Skeletal muscle satellite cell (primary cell): ENCODE measurements at regions not wholly inside any gene's neighbourhood (a gene's known extent, or its start where the extent isn't known, plus 50 kb on each side); places are given as distances from the start of the nearest gene placed in this dataset.
"Not testable (repeated sequence)": the region's sequence is repeated elsewhere in the genome, so short reads cannot be mapped to it uniquely, and the experiment has no call there.

Experiments used
- H3K27me3 ChIP-seq: 2 replicates; pipeline ENCODE4 v1.7.0; 2013; ENCODE audit warnings: low read length; ENCODE audit not compliant: control insufficient read depth, insufficient read depth
- H3K36me3 ChIP-seq: 2 replicates; pipeline ENCODE4 v1.7.0; 2013; ENCODE audit warnings: mild to moderate bottlenecking, control low read depth, low read length; ENCODE audit not compliant: insufficient read depth
- H3K4me1 ChIP-seq: 2 replicates; pipeline ENCODE4 v1.7.0; 2013; ENCODE audit warnings: low read length; ENCODE audit not compliant: control insufficient read depth, insufficient read depth
- H3K4me2 ChIP-seq: 2 replicates; pipeline ENCODE4 v1.7.0; 2013; ENCODE audit warnings: mild to moderate bottlenecking, low read length
- H3K4me3 ChIP-seq: 2 replicates; pipeline ENCODE4 v1.7.0; 2013; ENCODE audit warnings: low read length
- H3K9ac ChIP-seq: 2 replicates; pipeline ENCODE4 v1.7.0; 2013; ENCODE audit warnings: mild to moderate bottlenecking, low read depth, low read length, moderate library complexity
- H3K9me3 ChIP-seq: replicated peaks from 2 replicates; pipeline ENCODE4 v1.7.0; 2013; ENCODE audit warnings: mild to moderate bottlenecking, control low read depth, low read length

DNA sequence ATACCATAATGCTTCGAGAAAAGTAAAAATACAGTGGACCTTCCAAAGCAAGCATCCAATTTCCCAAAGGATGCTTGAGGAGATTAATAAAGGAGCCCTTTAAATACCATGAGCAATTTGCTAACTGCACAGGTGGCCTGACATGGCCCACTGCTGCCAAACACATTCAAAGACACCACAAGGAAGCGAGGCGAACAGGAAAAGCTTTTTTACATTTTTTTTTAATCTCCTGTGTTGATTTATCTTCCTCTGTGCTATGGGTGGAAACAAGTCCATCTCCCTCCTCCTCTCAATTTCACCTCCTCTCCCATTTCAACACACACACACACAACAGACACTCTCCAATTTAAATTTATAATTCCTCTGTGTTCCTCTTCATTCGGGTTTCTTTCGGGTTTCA is 243.4 kb downstream of the IGSF11 start:
- Histone ChIP-seq H3K9ac (no peak overlapping the region), H3K4me2 (no peak overlapping the region), H3K9me3 (no peaks in the 10 kb centered on the region), H3K27me3 (no peaks in the 10 kb centered on the region), H3K4me3 (no peak overlapping the region), H3K4me1 (no peaks in the 10 kb centered on the region), H3K36me3 (no peaks in the 10 kb centered on the region)

DNA sequence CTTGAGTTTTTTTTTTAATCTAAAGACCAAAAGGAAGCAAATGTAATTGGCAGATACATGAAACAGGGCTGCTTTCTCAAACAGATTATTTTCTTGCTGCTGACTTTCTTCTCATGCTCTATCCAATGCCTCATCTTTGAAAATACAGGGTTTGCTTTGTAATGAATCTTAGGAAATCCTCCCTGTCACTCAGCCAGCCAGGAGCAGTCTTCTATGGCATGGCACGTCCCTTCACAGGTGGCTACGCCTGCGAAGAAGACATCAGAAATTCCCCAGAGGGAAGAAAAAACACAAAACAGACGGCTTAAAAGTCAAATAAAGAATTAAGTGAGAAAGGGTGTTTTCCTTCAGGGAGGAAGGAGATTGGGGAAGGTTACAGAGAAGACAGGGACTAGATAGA is 242.5 kb downstream of the IGSF11 start:
- no peak overlapping the region for H3K4me2 ChIP-seq
- H3K27me3 ChIP-seq = no peaks in the 10 kb centered on the region
- H3K9ac ChIP-seq = no peak overlapping the region
- H3K9me3 ChIP-seq = no peaks in the 10 kb centered on the region
- no peaks in the 10 kb centered on the region for H3K4me1 ChIP-seq
- no peaks in the 10 kb centered on the region for H3K36me3 ChIP-seq
- H3K4me3 ChIP-seq = no peak overlapping the region

DNA sequence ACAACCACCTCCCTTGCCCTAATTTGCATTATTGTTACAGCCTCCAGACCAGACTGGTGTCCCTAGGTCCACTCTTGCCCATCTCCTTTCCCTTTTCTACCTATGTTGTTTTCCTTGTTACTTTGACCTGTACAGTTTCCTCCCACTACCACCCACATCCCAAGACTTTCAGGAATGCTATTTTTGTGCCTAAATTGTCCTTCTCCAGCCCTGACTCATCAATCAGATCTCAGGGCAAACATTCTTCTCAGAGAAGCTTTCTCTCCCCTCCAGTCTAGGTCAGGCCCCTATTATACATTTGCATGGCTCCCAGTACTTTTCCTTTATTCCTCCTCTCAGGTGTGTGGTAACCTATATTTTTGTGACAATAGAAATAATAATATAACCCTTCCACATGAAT is 241.5 kb downstream of the IGSF11 start:
- H3K9ac ChIP-seq = no peak overlapping the region
- H3K4me1 ChIP-seq = no peaks in the 10 kb centered on the region
- no peak overlapping the region for H3K4me3 ChIP-seq
- no peaks in the 10 kb centered on the region for H3K27me3 ChIP-seq
- no peak overlapping the region for H3K4me2 ChIP-seq
- H3K36me3 ChIP-seq = no peaks in the 10 kb centered on the region
- H3K9me3 ChIP-seq = no peaks in the 10 kb centered on the region

DNA sequence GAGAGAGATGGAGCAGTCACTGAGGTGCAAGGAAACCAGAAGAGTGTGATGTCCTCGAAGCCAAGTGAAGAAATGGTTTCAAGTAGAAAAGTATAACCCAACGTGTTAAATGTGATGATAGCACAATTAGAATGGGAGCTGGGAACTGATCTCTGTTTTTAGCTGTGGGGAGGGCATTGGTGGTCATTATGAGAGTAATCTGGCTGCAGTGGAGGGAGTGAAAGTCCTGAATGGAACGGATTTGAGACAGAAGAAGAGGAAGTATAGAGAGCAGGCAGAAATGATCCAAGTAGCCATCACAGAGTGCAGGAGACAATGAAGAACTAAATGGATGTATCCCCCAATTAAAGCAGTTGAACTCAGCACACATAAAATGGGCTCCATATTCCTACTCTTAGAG is 235.3 kb downstream of the IGSF11 start:
- H3K36me3 ChIP-seq = no peaks in the 10 kb centered on the region
- H3K4me2 ChIP-seq = no peak overlapping the region

DNA sequence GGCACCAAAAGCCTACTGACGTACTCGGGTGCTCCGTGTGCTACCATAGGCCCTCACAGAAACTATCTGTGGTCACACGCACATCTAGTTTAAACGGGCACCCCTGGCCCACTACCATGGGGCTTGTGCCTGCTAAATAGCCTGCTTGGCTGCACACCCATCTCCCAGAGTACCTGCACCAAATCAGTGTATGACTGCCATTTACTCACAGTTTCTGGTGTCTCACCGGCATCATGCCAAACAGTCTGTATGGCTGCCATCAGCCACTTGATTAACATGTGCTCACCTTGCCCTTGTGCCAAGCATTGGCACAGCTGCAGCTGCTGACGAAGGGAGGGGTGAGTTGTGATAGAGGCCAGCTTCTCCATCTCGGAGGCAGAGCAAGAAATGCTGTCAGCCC is 232.7 kb downstream of the IGSF11 start:
- Histone ChIP-seq H3K9me3 (no peaks in the 10 kb centered on the region), H3K36me3 (no peaks in the 10 kb centered on the region), H3K4me3 (no peak overlapping the region), H3K4me2 (no peak overlapping the region), H3K9ac (no peak overlapping the region), H3K27me3 (no peaks in the 10 kb centered on the region), H3K4me1 (no peaks in the 10 kb centered on the region)

More for the DNA sequence above, 235.3 kb downstream of the IGSF11 start:
- Histone ChIP-seq H3K9me3 (no peaks in the 10 kb centered on the region), H3K27me3 (no peaks in the 10 kb centered on the region), H3K4me3 (no peak overlapping the region), H3K4me1 (no peaks in the 10 kb centered on the region), H3K9ac (no peak overlapping the region)

DNA sequence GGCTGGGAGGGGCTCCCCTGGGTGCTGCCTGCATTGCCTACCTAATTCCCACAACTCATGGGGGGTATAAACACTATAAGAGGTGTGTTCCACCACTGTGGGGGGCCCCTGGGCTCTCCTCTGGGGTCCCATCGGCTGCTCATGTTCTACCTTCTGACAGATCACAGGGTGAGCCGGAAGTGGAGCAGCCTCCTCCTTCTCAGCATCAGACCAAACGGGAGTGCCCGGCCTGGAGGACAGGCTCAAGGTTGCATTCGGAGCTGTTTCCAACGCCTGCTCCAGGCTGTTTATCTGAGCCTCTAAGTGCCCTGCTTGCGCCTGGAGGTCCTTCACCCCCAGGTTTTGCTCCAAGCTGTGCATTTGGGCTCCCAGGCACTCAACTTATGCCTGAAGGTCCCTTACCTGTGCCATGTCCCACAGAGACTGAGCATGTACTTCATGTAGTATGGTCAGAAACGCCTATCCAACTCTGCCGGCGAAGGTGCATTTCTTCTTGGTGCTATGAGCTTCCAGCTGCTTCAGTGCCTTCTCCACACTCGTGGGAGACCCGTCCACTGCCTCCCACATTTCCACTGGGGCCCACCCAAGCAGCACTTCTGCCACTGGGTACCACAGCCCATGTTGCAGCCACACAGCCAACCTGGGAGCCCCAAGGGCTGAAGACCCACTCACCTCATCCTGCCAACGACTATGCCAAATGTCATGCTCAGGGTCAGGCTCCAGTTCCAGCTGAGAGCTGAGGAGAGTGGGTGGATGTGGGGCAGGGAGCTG is 232.1 kb downstream of the IGSF11 start:
- Histone ChIP-seq H3K9ac (no peak overlapping the region), H3K4me1 (no peaks in the 10 kb centered on the region), H3K36me3 (no peaks in the 10 kb centered on the region), H3K27me3 (no peaks in the 10 kb centered on the region), H3K4me3 (no peak overlapping the region), H3K4me2 (no peak overlapping the region), H3K9me3 (no peaks in the 10 kb centered on the region)

DNA sequence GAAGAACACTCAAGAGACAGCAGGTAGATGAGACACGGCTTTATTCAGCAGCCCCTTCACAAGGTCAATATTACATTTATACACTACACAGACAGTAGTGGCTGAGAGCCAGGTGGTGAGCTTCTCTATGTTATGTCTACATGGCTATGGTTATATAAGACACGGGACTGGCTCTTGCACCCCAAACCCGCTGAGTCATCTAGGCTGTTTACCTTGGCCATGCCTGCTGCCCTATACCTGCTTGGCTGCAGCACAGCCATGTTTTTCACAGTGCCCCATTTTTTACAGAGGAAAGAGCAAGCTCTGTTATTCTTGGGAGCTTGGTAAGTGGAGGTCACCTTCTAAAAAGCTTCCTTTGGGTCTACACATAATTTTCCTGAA is 231.6 kb downstream of the IGSF11 start:
- Histone ChIP-seq H3K36me3 (no peaks in the 10 kb centered on the region), H3K9ac (no peak overlapping the region), H3K27me3 (no peaks in the 10 kb centered on the region), H3K9me3 (no peaks in the 10 kb centered on the region), H3K4me1 (no peaks in the 10 kb centered on the region), H3K4me3 (no peak overlapping the region), H3K4me2 (no peak overlapping the region)

DNA sequence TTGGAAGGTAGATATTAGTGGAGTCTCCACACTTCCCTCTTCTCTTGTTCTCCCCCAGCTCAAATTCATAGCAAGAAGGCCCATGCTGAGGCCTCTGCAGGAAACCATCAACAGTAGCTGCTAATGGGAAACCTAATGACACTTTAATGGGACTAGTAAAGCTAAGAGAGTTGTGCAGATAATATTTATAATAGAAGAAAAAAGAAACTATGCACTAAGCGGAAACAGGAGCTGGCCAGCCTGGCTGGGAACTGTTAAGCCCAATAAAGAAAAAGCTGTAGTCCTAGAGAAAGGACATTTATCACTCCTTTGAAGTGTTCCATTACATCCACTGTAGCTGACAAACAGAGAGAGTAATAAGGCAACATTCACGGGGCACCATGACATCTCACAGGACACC is 229.6 kb downstream of the IGSF11 start:
- Histone ChIP-seq H3K4me3 (no peak overlapping the region), H3K4me1 (no peaks in the 10 kb centered on the region), H3K4me2 (no peak overlapping the region), H3K36me3 (no peaks in the 10 kb centered on the region), H3K27me3 (no peaks in the 10 kb centered on the region), H3K9ac (no peak overlapping the region), H3K9me3 (no peaks in the 10 kb centered on the region)

DNA sequence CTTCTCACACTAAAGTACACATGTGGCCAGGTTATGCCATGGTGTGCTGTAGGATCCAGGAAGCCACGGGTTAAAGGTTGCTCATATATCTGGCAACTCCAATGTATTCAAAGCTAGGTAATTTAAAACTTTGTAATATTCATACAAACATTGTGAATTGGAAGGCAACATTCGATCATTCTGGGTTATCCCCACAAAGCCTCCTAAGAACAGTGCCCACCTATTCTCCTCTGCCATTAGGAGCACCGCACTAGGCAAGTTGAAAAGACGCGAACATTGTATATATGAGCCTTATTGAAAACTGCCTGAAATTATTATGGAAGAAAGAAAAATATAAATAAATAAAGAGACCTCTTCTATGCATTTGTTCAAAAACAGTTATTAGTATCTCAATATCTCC is 228.2 kb downstream of the IGSF11 start:
- Histone ChIP-seq H3K36me3 (no peaks in the 10 kb centered on the region), H3K4me1 (no peaks in the 10 kb centered on the region), H3K9ac (no peak overlapping the region), H3K27me3 (no peaks in the 10 kb centered on the region), H3K9me3 (no peaks in the 10 kb centered on the region), H3K4me3 (no peak overlapping the region), H3K4me2 (no peak overlapping the region)

DNA sequence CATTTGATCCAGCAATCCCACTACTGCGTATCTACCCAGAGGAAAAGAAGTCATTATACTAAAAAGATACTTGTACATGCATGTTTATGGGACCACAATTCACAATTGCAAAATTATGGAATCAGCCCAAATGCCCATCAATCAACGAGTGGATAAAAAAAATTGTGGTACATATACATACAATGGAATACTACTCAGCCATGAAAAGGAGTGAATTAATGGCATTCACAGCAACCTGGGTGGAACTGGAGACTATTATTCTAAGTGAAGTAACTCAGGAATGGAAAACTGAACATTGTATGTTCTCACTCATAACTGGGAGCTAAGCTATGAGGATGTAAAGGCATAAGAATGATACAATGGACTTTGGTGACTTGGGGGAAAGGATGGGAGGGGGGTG is 227.3 kb downstream of the IGSF11 start:
- not testable (repeated sequence) for H3K4me3 ChIP-seq, H3K9me3 ChIP-seq, H3K27me3 ChIP-seq, H3K9ac ChIP-seq, H3K4me1 ChIP-seq, H3K4me2 ChIP-seq, H3K36me3 ChIP-seq

DNA sequence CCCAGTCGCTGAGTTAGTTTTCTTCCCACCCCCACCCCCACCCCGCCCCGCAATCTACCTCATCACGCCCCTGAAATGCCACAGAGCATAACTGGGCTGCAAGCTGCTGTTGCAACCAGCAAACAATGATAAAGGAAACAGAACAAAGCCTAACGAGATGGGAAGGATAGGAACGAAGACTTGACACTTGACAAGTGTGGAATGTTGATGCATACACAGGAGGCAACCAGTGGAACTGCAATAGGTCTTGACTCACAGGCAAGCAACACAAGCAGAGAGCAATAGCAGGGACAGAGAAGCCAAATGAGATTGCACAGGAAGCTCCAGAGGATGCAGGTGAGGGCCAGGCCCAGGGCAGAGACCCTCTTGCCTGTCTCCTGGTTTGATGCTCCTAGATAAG is 225.9 kb downstream of the IGSF11 start:
- Histone ChIP-seq H3K4me1 (no peaks in the 10 kb centered on the region), H3K27me3 (no peaks in the 10 kb centered on the region), H3K9me3 (no peaks in the 10 kb centered on the region), H3K4me3 (no peak overlapping the region), H3K9ac (no peak overlapping the region), H3K36me3 (no peaks in the 10 kb centered on the region), H3K4me2 (no peak overlapping the region)

DNA sequence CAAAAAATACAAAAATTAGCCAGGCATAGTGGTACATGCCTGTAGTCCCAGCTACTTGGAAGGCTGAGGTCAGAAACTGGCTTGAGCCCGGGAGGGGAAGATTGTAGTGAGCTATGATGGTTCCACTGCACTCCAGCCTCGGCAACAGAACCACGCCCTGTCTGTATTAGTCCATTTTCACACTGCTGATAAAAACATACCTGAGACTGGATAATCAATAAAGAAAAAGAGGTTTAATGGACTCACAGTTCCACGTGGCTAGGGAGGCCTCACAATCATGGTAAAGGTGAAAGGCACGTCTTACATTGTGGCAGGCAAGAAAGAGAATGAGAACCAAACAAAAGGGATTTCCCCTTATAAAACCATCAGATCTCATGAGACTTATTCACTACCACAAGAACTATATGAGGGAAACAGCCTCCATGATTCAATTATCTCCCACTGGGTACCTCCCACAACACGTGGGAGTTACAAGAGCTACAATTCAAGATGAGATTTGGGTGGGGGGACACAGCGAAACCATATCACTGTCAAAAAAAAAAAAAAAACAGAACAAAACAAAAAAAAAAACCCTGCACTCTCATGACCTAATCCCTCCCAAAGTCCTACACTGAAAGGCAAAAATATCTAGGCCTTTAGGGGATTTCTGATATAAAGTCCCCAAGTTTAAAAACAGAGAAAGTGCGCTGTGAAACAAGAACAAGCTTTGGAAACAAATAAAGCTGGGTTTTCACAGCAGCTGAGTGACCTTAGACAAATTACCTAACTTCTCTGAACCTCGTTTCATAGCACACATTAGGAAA is 224.7 kb downstream of the IGSF11 start:
- H3K36me3 ChIP-seq = no peaks in the 10 kb centered on the region
- H3K9me3 ChIP-seq = no peaks in the 10 kb centered on the region
- H3K4me3 ChIP-seq = no peak overlapping the region
- no peaks in the 10 kb centered on the region for H3K4me1 ChIP-seq
- no peak overlapping the region for H3K9ac ChIP-seq
- H3K4me2 ChIP-seq = no peak overlapping the region
- H3K27me3 ChIP-seq = no peaks in the 10 kb centered on the region
